ENCODE measurements at regions not wholly inside any gene's neighbourhood (a gene's known extent, or its start where the extent isn't known, plus 50 kb on each side); places are given as distances from the start of the nearest gene placed in this dataset.

DNA sequence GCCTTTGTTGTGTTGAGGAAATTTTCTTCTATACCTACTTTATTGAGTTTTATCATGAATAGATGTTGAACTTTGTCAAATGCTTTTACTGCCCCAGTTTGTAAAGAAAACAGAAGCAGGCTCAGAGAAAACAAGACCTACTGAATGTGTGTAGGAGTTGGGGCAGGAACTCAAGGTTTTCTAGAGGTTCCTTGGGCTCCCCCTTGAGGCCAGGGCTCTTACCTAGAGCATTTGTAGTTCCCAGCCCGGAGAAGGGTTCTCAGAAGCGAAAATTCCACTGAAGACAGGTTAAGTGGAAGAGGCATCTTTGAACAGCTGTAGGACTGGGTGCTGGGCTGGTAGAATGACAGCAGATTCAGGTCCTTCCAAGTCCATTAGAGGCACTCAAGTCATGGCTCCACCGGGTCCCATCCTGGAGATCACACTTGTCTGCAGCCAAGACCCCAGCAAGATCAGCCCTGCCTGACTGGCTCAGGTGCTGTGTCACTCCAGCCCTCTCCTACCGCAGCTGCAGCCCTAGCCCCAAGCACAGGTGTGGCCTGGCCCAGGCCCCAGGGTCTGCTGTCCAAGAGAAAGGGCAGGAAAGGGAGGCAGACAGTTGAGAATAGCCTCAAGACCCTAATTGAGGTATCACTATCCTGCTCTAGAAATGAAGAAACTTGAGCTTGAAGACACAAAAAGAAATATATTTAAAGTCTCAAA lies 425.5 kb downstream of the PCDH20 start (continued):
- TF ChIP-seq, protein P1, sequence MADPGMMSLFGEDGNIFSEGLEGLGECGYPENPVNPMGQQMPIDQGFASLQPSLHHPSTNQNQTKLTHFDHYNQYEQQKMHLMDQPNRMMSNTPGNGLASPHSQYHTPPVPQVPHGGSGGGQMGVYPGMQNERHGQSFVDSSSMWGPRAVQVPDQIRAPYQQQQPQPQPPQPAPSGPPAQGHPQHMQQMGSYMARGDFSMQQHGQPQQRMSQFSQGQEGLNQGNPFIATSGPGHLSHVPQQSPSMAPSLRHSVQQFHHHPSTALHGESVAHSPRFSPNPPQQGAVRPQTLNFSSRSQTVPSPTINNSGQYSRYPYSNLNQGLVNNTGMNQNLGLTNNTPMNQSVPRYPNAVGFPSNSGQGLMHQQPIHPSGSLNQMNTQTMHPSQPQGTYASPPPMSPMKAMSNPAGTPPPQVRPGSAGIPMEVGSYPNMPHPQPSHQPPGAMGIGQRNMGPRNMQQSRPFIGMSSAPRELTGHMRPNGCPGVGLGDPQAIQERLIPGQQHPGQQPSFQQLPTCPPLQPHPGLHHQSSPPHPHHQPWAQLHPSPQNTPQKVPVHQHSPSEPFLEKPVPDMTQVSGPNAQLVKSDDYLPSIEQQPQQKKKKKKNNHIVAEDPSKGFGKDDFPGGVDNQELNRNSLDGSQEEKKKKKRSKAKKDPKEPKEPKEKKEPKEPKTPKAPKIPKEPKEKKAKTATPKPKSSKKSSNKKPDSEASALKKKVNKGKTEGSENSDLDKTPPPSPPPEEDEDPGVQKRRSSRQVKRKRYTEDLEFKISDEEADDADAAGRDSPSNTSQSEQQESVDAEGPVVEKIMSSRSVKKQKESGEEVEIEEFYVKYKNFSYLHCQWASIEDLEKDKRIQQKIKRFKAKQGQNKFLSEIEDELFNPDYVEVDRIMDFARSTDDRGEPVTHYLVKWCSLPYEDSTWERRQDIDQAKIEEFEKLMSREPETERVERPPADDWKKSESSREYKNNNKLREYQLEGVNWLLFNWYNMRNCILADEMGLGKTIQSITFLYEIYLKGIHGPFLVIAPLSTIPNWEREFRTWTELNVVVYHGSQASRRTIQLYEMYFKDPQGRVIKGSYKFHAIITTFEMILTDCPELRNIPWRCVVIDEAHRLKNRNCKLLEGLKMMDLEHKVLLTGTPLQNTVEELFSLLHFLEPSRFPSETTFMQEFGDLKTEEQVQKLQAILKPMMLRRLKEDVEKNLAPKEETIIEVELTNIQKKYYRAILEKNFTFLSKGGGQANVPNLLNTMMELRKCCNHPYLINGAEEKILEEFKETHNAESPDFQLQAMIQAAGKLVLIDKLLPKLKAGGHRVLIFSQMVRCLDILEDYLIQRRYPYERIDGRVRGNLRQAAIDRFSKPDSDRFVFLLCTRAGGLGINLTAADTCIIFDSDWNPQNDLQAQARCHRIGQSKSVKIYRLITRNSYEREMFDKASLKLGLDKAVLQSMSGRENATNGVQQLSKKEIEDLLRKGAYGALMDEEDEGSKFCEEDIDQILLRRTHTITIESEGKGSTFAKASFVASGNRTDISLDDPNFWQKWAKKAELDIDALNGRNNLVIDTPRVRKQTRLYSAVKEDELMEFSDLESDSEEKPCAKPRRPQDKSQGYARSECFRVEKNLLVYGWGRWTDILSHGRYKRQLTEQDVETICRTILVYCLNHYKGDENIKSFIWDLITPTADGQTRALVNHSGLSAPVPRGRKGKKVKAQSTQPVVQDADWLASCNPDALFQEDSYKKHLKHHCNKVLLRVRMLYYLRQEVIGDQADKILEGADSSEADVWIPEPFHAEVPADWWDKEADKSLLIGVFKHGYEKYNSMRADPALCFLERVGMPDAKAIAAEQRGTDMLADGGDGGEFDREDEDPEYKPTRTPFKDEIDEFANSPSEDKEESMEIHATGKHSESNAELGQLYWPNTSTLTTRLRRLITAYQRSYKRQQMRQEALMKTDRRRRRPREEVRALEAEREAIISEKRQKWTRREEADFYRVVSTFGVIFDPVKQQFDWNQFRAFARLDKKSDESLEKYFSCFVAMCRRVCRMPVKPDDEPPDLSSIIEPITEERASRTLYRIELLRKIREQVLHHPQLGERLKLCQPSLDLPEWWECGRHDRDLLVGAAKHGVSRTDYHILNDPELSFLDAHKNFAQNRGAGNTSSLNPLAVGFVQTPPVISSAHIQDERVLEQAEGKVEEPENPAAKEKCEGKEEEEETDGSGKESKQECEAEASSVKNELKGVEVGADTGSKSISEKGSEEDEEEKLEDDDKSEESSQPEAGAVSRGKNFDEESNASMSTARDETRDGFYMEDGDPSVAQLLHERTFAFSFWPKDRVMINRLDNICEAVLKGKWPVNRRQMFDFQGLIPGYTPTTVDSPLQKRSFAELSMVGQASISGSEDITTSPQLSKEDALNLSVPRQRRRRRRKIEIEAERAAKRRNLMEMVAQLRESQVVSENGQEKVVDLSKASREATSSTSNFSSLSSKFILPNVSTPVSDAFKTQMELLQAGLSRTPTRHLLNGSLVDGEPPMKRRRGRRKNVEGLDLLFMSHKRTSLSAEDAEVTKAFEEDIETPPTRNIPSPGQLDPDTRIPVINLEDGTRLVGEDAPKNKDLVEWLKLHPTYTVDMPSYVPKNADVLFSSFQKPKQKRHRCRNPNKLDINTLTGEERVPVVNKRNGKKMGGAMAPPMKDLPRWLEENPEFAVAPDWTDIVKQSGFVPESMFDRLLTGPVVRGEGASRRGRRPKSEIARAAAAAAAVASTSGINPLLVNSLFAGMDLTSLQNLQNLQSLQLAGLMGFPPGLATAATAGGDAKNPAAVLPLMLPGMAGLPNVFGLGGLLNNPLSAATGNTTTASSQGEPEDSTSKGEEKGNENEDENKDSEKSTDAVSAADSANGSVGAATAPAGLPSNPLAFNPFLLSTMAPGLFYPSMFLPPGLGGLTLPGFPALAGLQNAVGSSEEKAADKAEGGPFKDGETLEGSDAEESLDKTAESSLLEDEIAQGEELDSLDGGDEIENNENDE (IDR thresholded peaks at IDR 0.05; ENCODE audit: insufficient replicate concordance, low read length): no peak
- TF ChIP-seq SP1 (IDR thresholded peaks at IDR 0.05; ENCODE audit: low read depth, low read length): no peak
